DMS79 (cell line): ENCODE measurements at regions not wholly inside any gene's neighbourhood (a gene's known extent, or its start where the extent isn't known, plus 50 kb on each side); places are given as distances from the start of the nearest gene placed in this dataset.

ENCODE experiments used
- DNase-seq: peaks from one replicate; lab custom pipeline; 2025; lab: John Stamatoyannopoulos, UW

- no peak for DNase-seq
Observed at GRCh38 chr2:120852200-120852815, 116.6 kb downstream of the GLI2 start.

GRCh38 chr2:120853306-120854013 is 117.8 kb downstream of the GLI2 start:
- no peak for DNase-seq

- no peak for DNase-seq
Observed at GRCh38 chr2:120854014-120854620, 118.4 kb downstream of the GLI2 start.

GRCh38 chr2:120854766-120855530 is 119.3 kb downstream of the GLI2 start:
- DNase-seq: no peak

GRCh38 chr2:120855855-120856405 is 120.3 kb downstream of the GLI2 start:
- no peak for DNase-seq

GRCh38 chr2:120856421-120856862 is 120.8 kb downstream of the GLI2 start:
- no peak for DNase-seq

GRCh38 chr2:120857422-120857821 is 121.8 kb downstream of the GLI2 start:
- DNase-seq: no peak

- peak; percentile 55 for DNase-seq
Observed at GRCh38 chr2:120857931-120858330, 122.3 kb downstream of the GLI2 start.

GRCh38 chr2:120858361-120859106 is 122.9 kb downstream of the GLI2 start:
- DNase-seq: no peak

- no peak for DNase-seq
Observed at GRCh38 chr2:120859128-120859527, 123.5 kb downstream of the GLI2 start.

- no peak for DNase-seq
Observed at GRCh38 chr2:120859814-120860578, 124.3 kb downstream of the GLI2 start.

GRCh38 chr2:120860579-120860922 is 124.9 kb downstream of the GLI2 start:
- DNase-seq: no peak

- DNase-seq: no peak
Observed at GRCh38 chr2:120861191-120861575, 125.5 kb downstream of the GLI2 start.

GRCh38 chr2:120861576-120862191 is 126.0 kb downstream of the GLI2 start:
- no peak for DNase-seq

- DNase-seq: no peak
Observed at GRCh38 chr2:120862201-120863060, 126.8 kb downstream of the GLI2 start.

GRCh38 chr2:120863146-120863545 is 127.5 kb downstream of the GLI2 start:
- DNase-seq: no peak

- DNase-seq: no peak
Observed at GRCh38 chr2:120863661-120864320, 128.1 kb downstream of the GLI2 start.

GRCh38 chr2:120864981-120865380 is 129.3 kb downstream of the GLI2 start:
- DNase-seq: no peak

GRCh38 chr2:120865656-120866055 is 130.0 kb downstream of the GLI2 start:
- DNase-seq: no peak
